ENCODE measurements at regions not wholly inside any gene's neighbourhood (a gene's known extent, or its start where the extent isn't known, plus 50 kb on each side); places are given as distances from the start of the nearest gene placed in this dataset.

- Histone ChIP-seq H3K4me3 (ENCODE audit: low read depth in 1 of 3, low read length in 3 of 3) (no peak overlapping the region), H3K27ac (ENCODE audit: low read depth in 1 of 2, low read length in 2 of 2) (no peak overlapping the region), H3K27me3 (ENCODE audit: control insufficient read depth in 4 of 4, insufficient read depth in 4 of 4, low read length in 3 of 4) (peaks cover 0 to 2% (median 0%) of the 10 kb centered on the region in 4 donors), H3K36me3 (ENCODE audit: control insufficient read depth in 4 of 4, insufficient read depth in 3 of 4, low read depth in 1 of 4, low read length in 3 of 4) (no peaks in the 10 kb centered on the region), H3K4me1 (ENCODE audit: control insufficient read depth in 4 of 4, insufficient read depth in 4 of 4, low read length in 3 of 4) (no peaks in the 10 kb centered on the region), H3K9me3 (ENCODE audit: control insufficient read depth in 4 of 4, low read length in 3 of 4) (no peaks in the 10 kb centered on the region), H3K9ac (ENCODE audit: low read depth in 1 of 2, low read length in 2 of 2) (no peak overlapping the region)
- TF ChIP-seq YY1 (IDR thresholded peaks at IDR 0.05): no peak
- no peak for TF ChIP-seq TAF1 (conservative IDR thresholded peaks at IDR 0.05)
- TF ChIP-seq SP1 (IDR thresholded peaks at IDR 0.05): no peak
- no peak for TF ChIP-seq HNF4A (conservative IDR thresholded peaks at IDR 0.05)
- no peak for TF ChIP-seq RAD21 (IDR thresholded peaks at IDR 0.05)
- TF ChIP-seq NR2F2 (IDR thresholded peaks at IDR 0.05): no peak
- TF ChIP-seq CTCF (IDR thresholded peaks at IDR 0.05; ENCODE audit: low read depth, low read length, missing input control): no peak
- no peak for TF ChIP-seq ATF3 (IDR thresholded peaks at IDR 0.05)
- TF ChIP-seq JUND (IDR thresholded peaks at IDR 0.05): no peak
- TF ChIP-seq FOXA1 (IDR thresholded peaks at IDR 0.05): no peak
- no peak for TF ChIP-seq ZBTB33 (IDR thresholded peaks at IDR 0.05)
- TF ChIP-seq HNF4G (IDR thresholded peaks at IDR 0.05): no peak
- no peak for TF ChIP-seq FOXA2 (IDR thresholded peaks at IDR 0.05)
- no peak for TF ChIP-seq MAX (IDR thresholded peaks at IDR 0.05)
- TF ChIP-seq REST (IDR thresholded peaks at IDR 0.05): no peak
- no peak for TF ChIP-seq GABPA (IDR thresholded peaks at IDR 0.05 in 1 of 2, conservative IDR thresholded peaks at IDR 0.05 in 1 of 2)
- no peak for TF ChIP-seq EGR1 (IDR thresholded peaks at IDR 0.05; ENCODE audit: low read depth in 2 of 2)
- no peak for TF ChIP-seq RXRA (IDR thresholded peaks at IDR 0.05)
- 78% methylated on average over 4 of the region's 4 CpGs for WGBS
- no peak for DNase-seq (ENCODE audit: low spot score)
These were observed 209.9 kb upstream of the NCAM1 start for GRCh38 chr11:112751329-112751728.

Measured in liver (tissue), 8 donors.